ENCODE measurements at regions not wholly inside any gene's neighbourhood (a gene's known extent, or its start where the extent isn't known, plus 50 kb on each side); places are given as distances from the start of the nearest gene placed in this dataset.
A peak's percentile ranks its signal among the peaks of the same experiment; 100 is the strongest.

DNA sequence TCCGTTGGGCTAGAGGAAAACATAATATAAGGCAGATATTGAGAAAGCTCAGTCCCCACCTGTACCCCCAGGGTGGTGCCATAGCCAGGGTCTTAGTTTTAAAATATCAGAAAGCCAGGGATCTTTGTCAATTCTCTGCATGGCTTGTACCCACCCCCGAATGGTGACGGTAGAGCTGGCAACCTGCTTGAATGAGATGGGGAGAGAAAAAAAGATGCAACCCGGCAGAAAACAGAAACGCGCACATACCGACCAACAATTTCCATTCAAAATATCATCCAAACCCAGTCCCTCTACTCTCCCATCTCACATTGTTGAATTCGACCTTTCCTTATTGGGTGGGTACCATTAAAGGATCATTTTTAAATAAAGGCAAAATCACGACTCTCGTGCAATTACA is 543.9 kb downstream of the MIAT start:
- H3K27me3 Mint-ChIP-seq (ENCODE audit: low read depth, unreplicated experiment), result no peaks in the 10 kb centered on the region
- Histone ChIP-seq H3K27ac (ENCODE audit: low read depth, low read length) (no peak overlapping the region), H3K4me3 (ENCODE audit: insufficient read depth, low read depth, low read length) (no peak overlapping the region), H3K9me3 (ENCODE audit: insufficient read depth, low read depth, low read length) (no peaks in the 10 kb centered on the region), H3K4me1 (ENCODE audit: insufficient read depth, low read length) (peaks cover 25% of the 10 kb centered on the region), H3K9ac (ENCODE audit: low read length) (no peak overlapping the region), H2AFZ (ENCODE audit: low read depth, low read length) (no peak overlapping the region), H4K20me1 (ENCODE audit: insufficient read depth, low read length) (no peaks in the 10 kb centered on the region), H3K36me3 (ENCODE audit: insufficient read depth, low read length) (no peaks in the 10 kb centered on the region), H3K4me2 (ENCODE audit: low read length) (no peak overlapping the region), H3K27me3 (ENCODE audit: insufficient read depth, low read length) (no peaks in the 10 kb centered on the region), H3K79me2 (ENCODE audit: insufficient read depth, low read length) (no peaks in the 10 kb centered on the region)
- no peak overlapping the region for H3K27ac Mint-ChIP-seq (ENCODE audit: unreplicated experiment)
- FAIRE-seq (no peak), DNase-seq (ENCODE audit: low read depth) (no peak)
- TF ChIP-seq, protein P1, sequence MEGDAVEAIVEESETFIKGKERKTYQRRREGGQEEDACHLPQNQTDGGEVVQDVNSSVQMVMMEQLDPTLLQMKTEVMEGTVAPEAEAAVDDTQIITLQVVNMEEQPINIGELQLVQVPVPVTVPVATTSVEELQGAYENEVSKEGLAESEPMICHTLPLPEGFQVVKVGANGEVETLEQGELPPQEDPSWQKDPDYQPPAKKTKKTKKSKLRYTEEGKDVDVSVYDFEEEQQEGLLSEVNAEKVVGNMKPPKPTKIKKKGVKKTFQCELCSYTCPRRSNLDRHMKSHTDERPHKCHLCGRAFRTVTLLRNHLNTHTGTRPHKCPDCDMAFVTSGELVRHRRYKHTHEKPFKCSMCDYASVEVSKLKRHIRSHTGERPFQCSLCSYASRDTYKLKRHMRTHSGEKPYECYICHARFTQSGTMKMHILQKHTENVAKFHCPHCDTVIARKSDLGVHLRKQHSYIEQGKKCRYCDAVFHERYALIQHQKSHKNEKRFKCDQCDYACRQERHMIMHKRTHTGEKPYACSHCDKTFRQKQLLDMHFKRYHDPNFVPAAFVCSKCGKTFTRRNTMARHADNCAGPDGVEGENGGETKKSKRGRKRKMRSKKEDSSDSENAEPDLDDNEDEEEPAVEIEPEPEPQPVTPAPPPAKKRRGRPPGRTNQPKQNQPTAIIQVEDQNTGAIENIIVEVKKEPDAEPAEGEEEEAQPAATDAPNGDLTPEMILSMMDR (IDR thresholded peaks at IDR 0.05; ENCODE audit: insufficient read depth, low read depth, low read length), result no peak
- TF ChIP-seq EZH2 (IDR thresholded peaks at IDR 0.05; ENCODE audit: insufficient read depth, low read length), result no peak
- H3K9me3 Mint-ChIP-seq (ENCODE audit: unreplicated experiment), result peaks cover 5% of the 10 kb centered on the region
- peaks cover 35% of the 10 kb centered on the region for H3K4me1 Mint-ChIP-seq (ENCODE audit: low read depth, unreplicated experiment)
- H3K36me3 Mint-ChIP-seq (ENCODE audit: low read depth, unreplicated experiment), result peaks cover 2% of the 10 kb centered on the region
- H3K4me3 Mint-ChIP-seq (ENCODE audit: unreplicated experiment), result no peak overlapping the region

DNA sequence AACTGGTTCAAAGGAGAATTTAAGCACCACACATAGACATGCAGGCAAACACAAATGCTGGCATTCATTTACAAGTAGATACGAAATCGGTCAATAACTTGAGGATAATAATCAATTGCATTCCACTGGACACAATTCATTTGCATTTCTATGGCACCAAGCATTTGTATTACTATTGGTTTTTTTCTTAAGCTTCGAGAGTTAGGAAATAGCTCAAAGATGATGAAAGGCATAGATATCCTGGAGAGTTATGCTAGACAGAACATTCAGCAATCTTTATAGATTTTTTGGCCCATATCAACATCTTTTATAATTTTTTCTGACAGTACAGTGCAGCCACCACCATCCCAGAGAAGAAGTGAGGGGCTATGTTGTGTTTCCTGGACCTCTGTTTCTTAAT is 544.4 kb downstream of the MIAT start:
- H3K9ac ChIP-seq (ENCODE audit: low read length), result peak overlapping the region; percentile 72
- H3K9me3 ChIP-seq (ENCODE audit: insufficient read depth, low read depth, low read length), result no peaks in the 10 kb centered on the region
- FAIRE-seq, result peak; percentile 59
- no peak overlapping the region for H3K4me3 ChIP-seq (ENCODE audit: insufficient read depth, low read depth, low read length)
- no peak overlapping the region for H3K4me2 ChIP-seq (ENCODE audit: low read length)
- Mint-ChIP-seq H3K36me3 (ENCODE audit: low read depth, unreplicated experiment) (peaks cover under 1% of the 10 kb centered on the region), H3K4me3 (ENCODE audit: unreplicated experiment) (no peak overlapping the region), H3K27ac (ENCODE audit: unreplicated experiment) (peak overlapping the region; percentile 92), H3K9me3 (ENCODE audit: unreplicated experiment) (peaks cover 5% of the 10 kb centered on the region), H3K27me3 (ENCODE audit: low read depth, unreplicated experiment) (no peaks in the 10 kb centered on the region), H3K4me1 (ENCODE audit: low read depth, unreplicated experiment) (peaks cover 37% of the 10 kb centered on the region)
- no peak for DNase-seq (ENCODE audit: low read depth)
- H3K36me3 ChIP-seq (ENCODE audit: insufficient read depth, low read length), result no peaks in the 10 kb centered on the region
- no peak overlapping the region for H2AFZ ChIP-seq (ENCODE audit: low read depth, low read length)
- no peaks in the 10 kb centered on the region for H3K27me3 ChIP-seq (ENCODE audit: insufficient read depth, low read length)
- no peaks in the 10 kb centered on the region for H4K20me1 ChIP-seq (ENCODE audit: insufficient read depth, low read length)
- H3K4me1 ChIP-seq (ENCODE audit: insufficient read depth, low read length), result peaks cover 30% of the 10 kb centered on the region
- no peaks in the 10 kb centered on the region for H3K79me2 ChIP-seq (ENCODE audit: insufficient read depth, low read length)
- peak overlapping the region; percentile 85 for H3K27ac ChIP-seq (ENCODE audit: low read depth, low read length)
- TF ChIP-seq, protein P1 (IDR thresholded peaks at IDR 0.05; ENCODE audit: insufficient read depth, low read depth, low read length), result no peak
- TF ChIP-seq EZH2 (IDR thresholded peaks at IDR 0.05; ENCODE audit: insufficient read depth, low read length), result no peak

GRCh38 chr22:27203276-27203660 is 545.9 kb downstream of the MIAT start:
- Histone ChIP-seq H2AFZ (ENCODE audit: low read depth, low read length) (peak overlapping the region; percentile 15), H3K4me2 (ENCODE audit: low read length) (peak overlapping the region; percentile 74), H3K79me2 (ENCODE audit: insufficient read depth, low read length) (no peaks in the 10 kb centered on the region), H3K9ac (ENCODE audit: low read length) (peak overlapping the region; percentile 59), H4K20me1 (ENCODE audit: insufficient read depth, low read length) (no peaks in the 10 kb centered on the region), H3K27ac (ENCODE audit: low read depth, low read length) (peak overlapping the region; percentile 85), H3K9me3 (ENCODE audit: insufficient read depth, low read depth, low read length) (no peaks in the 10 kb centered on the region), H3K4me1 (ENCODE audit: insufficient read depth, low read length) (peaks cover 41% of the 10 kb centered on the region), H3K36me3 (ENCODE audit: insufficient read depth, low read length) (no peaks in the 10 kb centered on the region), H3K27me3 (ENCODE audit: insufficient read depth, low read length) (no peaks in the 10 kb centered on the region), H3K4me3 (ENCODE audit: insufficient read depth, low read depth, low read length) (no peak overlapping the region)
- FAIRE-seq, result peak; percentile 37
- Mint-ChIP-seq H3K4me1 (ENCODE audit: low read depth, unreplicated experiment) (peaks cover 45% of the 10 kb centered on the region), H3K27me3 (ENCODE audit: low read depth, unreplicated experiment) (no peaks in the 10 kb centered on the region), H3K9me3 (ENCODE audit: unreplicated experiment) (peaks cover 3% of the 10 kb centered on the region), H3K4me3 (ENCODE audit: unreplicated experiment) (no peak overlapping the region), H3K36me3 (ENCODE audit: low read depth, unreplicated experiment) (no peaks in the 10 kb centered on the region), H3K27ac (ENCODE audit: unreplicated experiment) (peak overlapping the region; percentile 92)
- no peak for DNase-seq (ENCODE audit: low read depth)
- TF ChIP-seq, protein P1 (IDR thresholded peaks at IDR 0.05; ENCODE audit: insufficient read depth, low read depth, low read length), result no peak
- no peak for TF ChIP-seq EZH2 (IDR thresholded peaks at IDR 0.05; ENCODE audit: insufficient read depth, low read length)

Measured in astrocyte (in vitro differentiated cells and primary cell).